ENCODE measurements at regions not wholly inside any gene's neighbourhood (a gene's known extent, or its start where the extent isn't known, plus 50 kb on each side); places are given as distances from the start of the nearest gene placed in this dataset.

DNA sequence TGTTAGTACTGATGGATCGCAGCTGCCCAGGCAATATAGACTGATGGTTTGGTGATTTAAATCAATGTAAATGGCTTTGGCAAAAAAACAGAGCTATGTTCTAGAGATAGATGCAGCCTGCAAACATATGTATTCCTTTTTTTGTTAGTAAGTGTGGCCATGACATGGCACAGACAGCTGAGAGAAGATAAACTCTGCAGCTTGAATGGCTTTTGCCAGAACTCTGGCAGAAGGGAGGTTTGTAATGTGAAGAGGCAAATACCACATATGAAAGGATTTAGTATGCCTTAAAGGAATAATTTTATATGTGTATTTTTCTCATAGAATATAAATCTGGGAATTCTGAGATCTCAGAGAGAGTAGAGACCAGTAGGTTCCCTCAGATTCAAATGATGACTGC is 340.2 kb upstream of the DMAC1 start:
- intact Hi-C loops (cut with DNase I): no loop called here
- no peaks in the 10 kb centered on the region for H3K4me1 ChIP-seq (replicated peaks in 1 of 2)
- no peaks in the 10 kb centered on the region for H3K9me3 ChIP-seq (replicated peaks in 1 of 3)
- no peak overlapping the region for H3K27ac ChIP-seq
- DNase-seq: no peak
- H3K4me3 ChIP-seq: no peak overlapping the region
- WGBS, 4 donors: 90 to 100% (median 97%) methylated on average over 1 of the region's 1 CpG
- H3K27me3 ChIP-seq: no peaks in the 10 kb centered on the region
- TF ChIP-seq, protein P1, sequence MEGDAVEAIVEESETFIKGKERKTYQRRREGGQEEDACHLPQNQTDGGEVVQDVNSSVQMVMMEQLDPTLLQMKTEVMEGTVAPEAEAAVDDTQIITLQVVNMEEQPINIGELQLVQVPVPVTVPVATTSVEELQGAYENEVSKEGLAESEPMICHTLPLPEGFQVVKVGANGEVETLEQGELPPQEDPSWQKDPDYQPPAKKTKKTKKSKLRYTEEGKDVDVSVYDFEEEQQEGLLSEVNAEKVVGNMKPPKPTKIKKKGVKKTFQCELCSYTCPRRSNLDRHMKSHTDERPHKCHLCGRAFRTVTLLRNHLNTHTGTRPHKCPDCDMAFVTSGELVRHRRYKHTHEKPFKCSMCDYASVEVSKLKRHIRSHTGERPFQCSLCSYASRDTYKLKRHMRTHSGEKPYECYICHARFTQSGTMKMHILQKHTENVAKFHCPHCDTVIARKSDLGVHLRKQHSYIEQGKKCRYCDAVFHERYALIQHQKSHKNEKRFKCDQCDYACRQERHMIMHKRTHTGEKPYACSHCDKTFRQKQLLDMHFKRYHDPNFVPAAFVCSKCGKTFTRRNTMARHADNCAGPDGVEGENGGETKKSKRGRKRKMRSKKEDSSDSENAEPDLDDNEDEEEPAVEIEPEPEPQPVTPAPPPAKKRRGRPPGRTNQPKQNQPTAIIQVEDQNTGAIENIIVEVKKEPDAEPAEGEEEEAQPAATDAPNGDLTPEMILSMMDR (IDR thresholded peaks at IDR 0.05): no peak
- no peak for TF ChIP-seq POLR2A (IDR thresholded peaks at IDR 0.05)
- no peaks in the 10 kb centered on the region for H3K36me3 ChIP-seq (replicated peaks in 1 of 2)

DNA sequence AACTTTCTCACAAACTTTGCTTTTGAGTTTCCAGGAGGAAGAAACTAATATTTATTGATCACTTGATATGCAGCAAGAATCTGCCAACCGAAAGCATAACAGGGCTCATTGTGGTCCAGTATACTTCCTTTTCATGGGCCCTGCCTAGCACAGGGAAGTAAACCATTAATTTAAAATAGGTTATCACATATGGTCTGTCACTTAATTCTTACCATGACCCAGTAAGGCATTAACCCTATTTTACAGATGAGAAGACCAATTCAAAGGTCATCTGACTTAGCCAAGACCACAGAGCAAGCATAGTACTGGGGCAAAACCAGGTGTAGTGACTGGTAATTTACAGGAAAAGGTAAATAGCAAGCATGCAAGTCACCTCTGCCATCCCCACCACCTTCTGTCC is 336.9 kb upstream of the DMAC1 start:
- 73 to 93% (median 86%) methylated on average over 1 of the region's 1 CpG for WGBS, 4 donors
- no peaks in the 10 kb centered on the region for H3K27me3 ChIP-seq
- H3K36me3 ChIP-seq (replicated peaks in 1 of 2): no peaks in the 10 kb centered on the region
- no peaks in the 10 kb centered on the region for H3K4me1 ChIP-seq (replicated peaks in 1 of 2)
- no peak overlapping the region for H3K4me3 ChIP-seq
- no peak overlapping the region for H3K27ac ChIP-seq
- intact Hi-C loops (cut with DNase I): no loop called here
- no peak for DNase-seq
- TF ChIP-seq, protein P1 (IDR thresholded peaks at IDR 0.05): no peak
- no peak for TF ChIP-seq POLR2A (IDR thresholded peaks at IDR 0.05)
- no peaks in the 10 kb centered on the region for H3K9me3 ChIP-seq (replicated peaks in 1 of 3)

DNA sequence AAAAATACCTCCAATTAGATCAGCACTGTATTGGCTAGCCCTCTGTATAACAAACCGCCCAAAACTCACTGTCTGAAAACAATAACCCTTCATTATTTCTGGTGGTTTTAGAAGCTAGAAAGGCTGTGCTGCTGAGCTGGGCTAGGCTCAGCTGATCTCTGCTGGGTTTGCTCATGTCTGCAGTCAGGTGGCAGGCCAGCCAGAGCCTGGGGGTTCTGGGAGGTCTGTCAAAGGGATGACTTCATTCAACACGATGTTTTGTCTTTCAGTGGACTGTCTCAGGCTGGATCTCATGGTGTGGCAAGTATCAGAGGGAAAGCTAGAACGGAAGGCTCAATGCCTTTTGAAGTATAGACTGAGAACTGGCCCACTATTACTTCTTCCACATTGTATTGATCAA is 335.1 kb upstream of the DMAC1 start:
- WGBS, 4 donors: 59 to 75% (median 69%) methylated on average over 3 of the region's 3 CpGs
- TF ChIP-seq POLR2A (IDR thresholded peaks at IDR 0.05): no peak
- TF ChIP-seq, protein P1 (IDR thresholded peaks at IDR 0.05): no peak
- Histone ChIP-seq H3K4me3 (no peak overlapping the region), H3K27me3 (no peaks in the 10 kb centered on the region), H3K9me3 (replicated peaks in 1 of 3) (no peaks in the 10 kb centered on the region), H3K4me1 (replicated peaks in 1 of 2) (no peaks in the 10 kb centered on the region), H3K36me3 (replicated peaks in 1 of 2) (no peaks in the 10 kb centered on the region), H3K27ac (no peak overlapping the region)
- intact Hi-C loops (cut with DNase I): no loop called here
- DNase-seq: no peak

DNA sequence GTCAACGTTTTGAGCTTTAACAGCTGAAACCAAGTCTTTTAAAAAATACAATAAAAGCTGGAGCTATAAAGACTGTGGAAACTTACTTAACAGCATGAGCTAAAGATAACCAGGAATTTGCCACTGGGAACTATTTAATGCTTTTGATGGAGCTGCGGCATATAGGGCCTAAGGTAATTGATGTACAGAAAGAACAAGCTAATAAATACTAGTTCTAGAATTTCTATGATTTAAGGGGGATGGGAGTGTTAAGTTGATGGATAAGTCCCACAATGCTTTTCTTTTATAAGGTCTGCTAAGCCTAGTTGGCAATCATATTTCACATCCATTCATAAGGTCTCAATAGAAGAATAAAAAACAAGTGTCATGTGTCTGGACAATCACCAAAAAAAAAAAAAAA is 334.0 kb upstream of the DMAC1 start:
- DNase-seq: no peak
- H3K9me3 ChIP-seq (replicated peaks in 1 of 3): no peaks in the 10 kb centered on the region
- no peaks in the 10 kb centered on the region for H3K27me3 ChIP-seq
- intact Hi-C loops (cut with DNase I): no loop called here
- H3K27ac ChIP-seq: no peak overlapping the region
- H3K36me3 ChIP-seq (replicated peaks in 1 of 2): no peaks in the 10 kb centered on the region
- WGBS, 4 donors: 49 to 72% (median 61%) methylated on average over 2 of the region's 2 CpGs
- no peak overlapping the region for H3K4me3 ChIP-seq
- no peaks in the 10 kb centered on the region for H3K4me1 ChIP-seq (replicated peaks in 1 of 2)
- TF ChIP-seq, protein P1 (IDR thresholded peaks at IDR 0.05): no peak
- TF ChIP-seq POLR2A (IDR thresholded peaks at IDR 0.05): no peak

All from adrenal gland (tissue), 9 donors.